GM19035 (cell line): ENCODE measurements at regions not wholly inside any gene's neighbourhood (a gene's known extent, or its start where the extent isn't known, plus 50 kb on each side); places are given as distances from the start of the nearest gene placed in this dataset.

Source experiments
- ATAC-seq: cut with Tn5 transposase; IDR thresholded peaks from one replicate; pipeline ENCODE4 v1.9.1; 2021; ENCODE audit not compliant: unreplicated experiment

DNA sequence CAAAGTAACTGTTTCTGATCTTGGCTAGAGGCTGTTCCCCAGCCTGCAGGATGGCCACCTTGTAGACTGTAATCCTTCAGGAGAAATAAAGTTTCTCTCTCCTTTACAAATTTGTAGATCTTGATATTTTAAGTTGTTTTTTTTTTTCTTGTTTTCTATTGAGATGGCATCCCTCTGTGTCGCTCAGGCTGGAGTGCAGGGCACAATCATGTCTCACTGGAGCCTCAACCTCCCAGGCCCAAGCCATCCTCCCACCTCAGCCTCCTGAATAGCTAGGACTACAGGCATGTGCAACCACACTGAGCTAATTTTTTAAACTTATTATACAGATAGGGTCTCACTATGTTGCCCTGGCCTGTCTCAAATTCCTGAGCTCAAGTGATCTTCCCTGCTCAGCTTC, 389.8 kb upstream of the LRRC4C start:
- no peak for ATAC-seq

- ATAC-seq: no peak
These were observed 392.3 kb upstream of the LRRC4C start for GRCh38 chr11:41851743-41852142.

GRCh38 chr11:41861838-41862237, 402.4 kb upstream of the LRRC4C start:
- ATAC-seq: no peak

DNA sequence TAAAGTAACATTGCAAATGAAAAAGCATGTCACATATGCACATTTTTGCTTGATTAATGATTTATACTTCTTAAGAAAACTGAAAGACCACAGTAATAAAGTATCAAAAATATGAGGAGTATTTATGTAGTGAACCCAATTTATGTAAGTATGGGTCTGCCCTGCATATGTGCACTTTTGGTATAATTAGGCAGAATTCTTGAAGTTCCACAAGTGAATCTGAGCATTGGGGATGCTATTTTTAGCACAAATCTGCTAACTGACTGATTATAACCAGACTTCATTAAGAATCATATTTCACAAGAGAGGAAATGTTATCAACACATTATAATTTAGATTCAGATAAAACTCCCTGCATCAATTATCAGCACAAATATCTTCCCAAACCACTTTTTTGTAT, 407.1 kb upstream of the LRRC4C start:
- no peak for ATAC-seq

GRCh38 chr11:41868606-41869005, 409.2 kb upstream of the LRRC4C start:
- no peak for ATAC-seq

- ATAC-seq: no peak
These were observed 413.0 kb upstream of the LRRC4C start for GRCh38 chr11:41872426-41872825.

DNA sequence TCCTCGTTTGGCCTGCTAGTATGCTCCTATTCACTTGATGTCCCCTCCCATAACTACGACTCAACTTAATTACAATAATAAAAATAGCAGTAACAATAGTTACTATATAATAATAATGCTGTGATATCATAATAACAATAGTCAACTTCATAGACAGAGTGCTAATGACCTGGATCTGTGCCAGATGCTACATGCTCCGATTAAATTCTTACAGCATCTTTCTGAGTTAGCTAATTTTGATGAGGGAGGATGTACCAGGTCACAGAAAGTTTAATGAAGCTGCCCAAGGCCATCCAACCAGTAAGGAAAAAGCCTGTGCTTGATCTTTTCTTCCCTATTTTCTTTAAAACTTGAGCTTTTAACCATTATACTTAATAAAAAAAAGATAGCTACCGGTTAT, 413.4 kb upstream of the LRRC4C start:
- ATAC-seq: no peak

DNA sequence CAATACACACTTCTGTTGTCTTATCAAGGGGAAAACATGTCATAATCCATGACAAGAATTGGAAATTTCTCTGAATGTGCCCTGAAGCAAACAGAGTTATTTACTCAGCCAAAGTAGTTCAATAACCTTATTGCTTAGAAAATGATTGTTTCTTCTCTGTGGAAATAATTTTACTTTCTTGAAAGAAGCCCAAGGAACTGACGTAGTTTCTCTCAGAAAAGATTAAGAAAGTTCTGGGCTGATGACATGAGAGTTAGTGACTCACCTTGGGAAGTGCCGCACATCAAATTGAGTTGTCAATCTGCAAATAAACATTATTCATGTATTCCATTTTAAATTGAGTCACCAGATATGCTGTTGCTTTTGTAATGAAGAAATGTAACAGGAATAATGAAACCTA, 418.6 kb upstream of the LRRC4C start:
- no peak for ATAC-seq

DNA sequence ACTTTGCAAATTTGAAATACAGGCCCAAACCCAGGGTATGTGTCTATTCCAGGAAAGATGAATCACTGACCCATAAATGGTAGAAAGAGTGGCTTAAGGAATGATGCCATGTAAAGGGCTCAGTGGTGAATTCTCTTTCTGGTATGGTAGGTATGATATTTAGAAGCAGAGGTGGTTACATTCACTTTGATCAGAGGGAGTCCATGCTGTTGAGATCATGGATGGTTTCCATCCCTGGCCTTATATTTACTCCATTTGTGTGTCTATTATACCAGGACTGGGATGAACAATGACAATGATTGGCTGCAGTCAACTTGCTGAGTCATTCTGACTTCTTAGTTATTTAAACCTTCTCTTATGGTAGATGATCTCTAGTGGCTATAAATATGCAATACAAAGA, 419.8 kb upstream of the LRRC4C start:
- no peak for ATAC-seq

- no peak for ATAC-seq
These were observed 435.6 kb upstream of the LRRC4C start for GRCh38 chr11:41895081-41895480.

DNA sequence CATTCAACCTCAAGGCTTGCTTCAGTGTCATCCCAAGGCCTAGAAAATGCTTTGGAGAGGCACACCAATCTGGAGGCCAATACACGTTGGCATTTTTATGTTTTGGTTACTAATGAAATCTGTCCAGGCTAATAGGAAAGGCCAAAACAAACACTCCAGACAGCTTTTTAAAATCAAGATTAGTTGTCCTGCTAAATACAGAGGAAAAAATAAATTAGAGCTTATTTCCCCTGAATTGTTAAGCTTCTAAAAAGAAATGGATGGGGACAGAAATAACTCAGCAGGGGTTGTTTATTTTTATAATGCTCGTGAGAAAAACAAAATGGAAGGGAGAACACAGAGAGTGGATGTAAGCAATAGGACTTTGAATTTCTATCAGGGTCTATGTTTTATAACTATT, 438.5 kb upstream of the LRRC4C start:
- no peak for ATAC-seq

DNA sequence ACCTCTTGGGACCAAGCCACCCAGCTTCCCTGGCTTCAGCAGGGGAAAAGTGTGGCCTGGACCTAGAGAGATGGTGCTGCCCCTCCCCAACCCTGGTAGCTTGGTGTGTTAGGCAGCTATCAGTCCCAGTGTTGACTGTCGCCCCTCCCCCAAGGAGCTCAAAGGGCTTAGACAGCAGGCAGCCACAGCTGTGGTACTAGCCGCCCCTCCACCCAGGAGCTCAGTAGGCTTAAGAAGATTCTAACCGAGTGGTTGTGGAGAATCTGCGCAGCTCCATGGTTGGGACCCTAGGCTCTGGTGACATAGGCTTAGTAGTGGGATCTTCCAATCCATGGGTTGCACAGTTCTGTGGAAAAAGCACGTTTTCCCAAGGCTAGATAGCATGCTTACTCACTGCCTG, 458.4 kb upstream of the LRRC4C start:
- ATAC-seq: no peak

DNA sequence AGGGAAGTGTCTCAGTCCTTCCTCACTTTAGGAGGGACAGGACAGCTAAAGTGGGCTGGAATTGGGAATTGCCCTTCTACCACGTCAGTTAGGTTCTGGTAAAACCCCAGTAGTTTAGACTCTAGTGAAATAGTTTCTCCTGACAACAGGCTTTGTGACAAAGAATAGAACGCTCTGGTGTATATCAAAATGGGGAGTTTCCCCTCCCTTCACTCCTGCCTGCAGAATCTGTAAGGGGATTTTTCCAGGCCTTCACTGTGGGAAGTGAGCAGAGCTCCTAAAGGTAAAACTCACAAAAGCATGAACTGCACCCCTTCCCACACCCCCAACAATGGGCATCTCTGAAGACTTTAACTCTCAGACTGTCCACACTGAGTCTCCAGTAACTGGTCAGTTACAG, 460.9 kb upstream of the LRRC4C start:
- ATAC-seq: no peak

GRCh38 chr11:41921746-41922390, 462.4 kb upstream of the LRRC4C start:
- ATAC-seq: no peak

DNA sequence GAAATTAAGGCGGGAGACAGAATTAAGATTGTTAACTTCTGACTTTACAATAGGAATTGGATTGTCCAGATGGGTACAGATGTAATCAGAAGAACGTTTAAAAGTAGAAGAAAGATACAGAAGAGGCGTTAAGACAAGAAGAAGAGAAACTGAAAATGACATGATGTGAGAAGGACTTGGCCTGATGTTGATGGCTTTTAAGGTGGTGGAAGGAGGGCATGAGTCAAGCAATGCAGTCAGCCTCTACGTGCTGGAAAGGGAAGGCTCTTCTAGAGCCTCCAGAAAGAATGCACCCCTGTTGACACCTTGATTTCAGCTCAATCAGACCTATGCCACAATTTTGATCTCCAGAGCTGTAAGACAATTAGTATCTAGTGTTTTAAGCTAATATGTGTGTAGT, 466.9 kb upstream of the LRRC4C start:
- ATAC-seq: no peak

DNA sequence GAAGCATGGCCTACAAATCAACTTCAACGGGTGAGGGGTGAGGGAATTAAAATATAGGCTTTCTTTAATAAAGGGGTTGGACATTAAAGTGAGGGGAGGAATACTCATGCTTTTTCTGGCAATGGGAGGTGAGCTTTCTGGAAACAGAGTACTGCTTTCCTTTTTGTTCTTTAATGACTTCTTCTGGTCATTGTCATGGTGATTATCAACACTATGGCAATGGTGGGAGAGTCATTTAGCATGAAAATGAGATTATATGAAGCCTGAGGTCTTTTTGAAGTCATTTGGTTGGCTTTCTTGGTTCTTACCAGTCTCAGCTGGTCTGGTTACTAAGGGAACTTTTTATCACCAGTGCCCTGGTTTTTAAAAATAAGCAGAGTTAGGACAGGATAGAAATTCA, 475.8 kb upstream of the LRRC4C start:
- no peak for ATAC-seq

DNA sequence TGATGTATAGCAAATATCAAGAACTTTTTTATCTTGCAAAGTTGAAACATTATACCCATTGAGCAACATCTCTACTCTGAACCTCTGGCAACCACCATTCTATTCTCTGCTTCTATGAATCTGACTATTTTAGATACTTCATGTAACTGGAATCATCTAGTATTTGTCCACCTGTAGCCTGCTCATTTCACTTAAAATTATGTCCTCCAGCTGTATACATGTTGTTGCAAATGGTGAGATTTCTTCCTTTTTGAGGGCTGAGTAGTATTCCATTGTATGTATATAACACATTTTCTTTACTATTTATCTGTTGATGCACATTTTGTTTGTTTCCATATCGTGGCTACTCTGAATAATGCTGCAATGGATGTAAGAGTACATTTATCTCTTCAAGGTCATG, 476.3 kb upstream of the LRRC4C start:
- no peak for ATAC-seq

DNA sequence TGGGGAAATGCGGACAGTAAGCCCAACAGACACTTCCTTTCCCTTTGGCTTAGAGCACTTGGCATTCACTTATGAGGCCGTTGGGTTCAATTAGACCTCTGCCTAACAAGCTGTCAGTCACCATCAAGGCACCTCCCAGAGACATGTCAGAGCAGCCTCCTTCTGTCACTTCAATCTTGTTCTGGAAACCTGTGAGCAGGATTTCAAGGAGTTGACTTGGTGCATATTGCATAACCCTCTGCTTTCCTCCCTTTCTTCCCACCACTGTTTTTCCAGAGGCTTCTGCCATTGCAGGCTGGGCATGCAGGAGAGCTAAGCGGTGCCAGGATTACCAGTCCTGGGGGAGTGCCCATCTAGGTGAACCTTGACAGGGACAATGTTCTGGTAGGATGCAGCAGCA, 484.2 kb upstream of the LRRC4C start:
- no peak for ATAC-seq

GRCh38 chr11:41947392-41947791, 487.9 kb upstream of the LRRC4C start:
- ATAC-seq: no peak

- no peak for ATAC-seq
These were observed 491.2 kb upstream of the LRRC4C start for GRCh38 chr11:41950470-41951143.

DNA sequence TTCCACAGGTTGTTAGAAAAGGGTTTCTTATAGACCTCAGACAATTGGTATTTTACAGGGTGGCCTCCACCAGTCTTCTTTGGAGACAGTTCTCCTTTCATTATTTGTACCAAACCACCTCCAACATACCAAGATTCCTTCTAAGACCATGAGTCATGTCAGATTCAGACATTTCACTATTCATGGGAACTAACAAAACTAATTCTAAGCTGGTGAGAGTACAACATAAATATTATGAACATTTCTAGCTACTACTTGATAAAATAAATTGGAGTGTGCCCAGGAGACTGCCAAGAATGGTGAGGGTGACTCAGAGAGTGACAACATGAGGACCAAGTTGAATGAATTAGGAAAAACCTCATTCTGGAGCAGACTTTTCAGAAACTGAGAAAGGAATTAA, 494.6 kb upstream of the LRRC4C start:
- ATAC-seq: no peak

- ATAC-seq: no peak
These were observed 495.6 kb upstream of the LRRC4C start for GRCh38 chr11:41955066-41955465.
